ENCODE measurements at regions not wholly inside any gene's neighbourhood (a gene's known extent, or its start where the extent isn't known, plus 50 kb on each side); places are given as distances from the start of the nearest gene placed in this dataset.

- TF ChIP-seq, protein P1, sequence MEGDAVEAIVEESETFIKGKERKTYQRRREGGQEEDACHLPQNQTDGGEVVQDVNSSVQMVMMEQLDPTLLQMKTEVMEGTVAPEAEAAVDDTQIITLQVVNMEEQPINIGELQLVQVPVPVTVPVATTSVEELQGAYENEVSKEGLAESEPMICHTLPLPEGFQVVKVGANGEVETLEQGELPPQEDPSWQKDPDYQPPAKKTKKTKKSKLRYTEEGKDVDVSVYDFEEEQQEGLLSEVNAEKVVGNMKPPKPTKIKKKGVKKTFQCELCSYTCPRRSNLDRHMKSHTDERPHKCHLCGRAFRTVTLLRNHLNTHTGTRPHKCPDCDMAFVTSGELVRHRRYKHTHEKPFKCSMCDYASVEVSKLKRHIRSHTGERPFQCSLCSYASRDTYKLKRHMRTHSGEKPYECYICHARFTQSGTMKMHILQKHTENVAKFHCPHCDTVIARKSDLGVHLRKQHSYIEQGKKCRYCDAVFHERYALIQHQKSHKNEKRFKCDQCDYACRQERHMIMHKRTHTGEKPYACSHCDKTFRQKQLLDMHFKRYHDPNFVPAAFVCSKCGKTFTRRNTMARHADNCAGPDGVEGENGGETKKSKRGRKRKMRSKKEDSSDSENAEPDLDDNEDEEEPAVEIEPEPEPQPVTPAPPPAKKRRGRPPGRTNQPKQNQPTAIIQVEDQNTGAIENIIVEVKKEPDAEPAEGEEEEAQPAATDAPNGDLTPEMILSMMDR (conservative IDR thresholded peaks at IDR 0.05) = no peak
- Mint-ChIP-seq H3K4me1 (no peaks in the 10 kb centered on the region), H3K4me3 (no peak overlapping the region), H3K27ac (no peak overlapping the region), H3K9me3 (peaks cover 3 to 4% of the 10 kb centered on the region in 2 experiments; a peak in 3 of 5 replicates), H3K27me3 (ENCODE audit: low read depth) (no peaks in the 10 kb centered on the region), H3K36me3 (ENCODE audit: insufficient read depth in 1 of 3, low read depth in 3 of 3) (no peaks in the 10 kb centered on the region)
- no peak overlapping the region for H2BK5ac ChIP-seq (ENCODE audit: insufficient read length, low read length)
- DNase-seq = no peak
- no peaks in the 10 kb centered on the region for H3K9me3 ChIP-seq (ENCODE audit: control insufficient read depth, low read depth, low read length)
- H2BK20ac ChIP-seq (ENCODE audit: low read depth, low read length, poor library complexity, severe bottlenecking) = no peak overlapping the region
- H3K4me1 ChIP-seq (ENCODE audit: insufficient read depth, low read length) = no peaks in the 10 kb centered on the region
- H4K8ac ChIP-seq (replicated peaks; ENCODE audit: insufficient read length, low read depth, low read length) = no peak overlapping the region
- H4K5ac ChIP-seq (ENCODE audit: insufficient read length, low read depth, low read length) = no peak overlapping the region
- H3K56ac ChIP-seq (ENCODE audit: insufficient read length, low read depth, low read length) = no peak overlapping the region
- no peak overlapping the region for H3K4ac ChIP-seq (ENCODE audit: low read depth, low read length)
- H3K9ac ChIP-seq (ENCODE audit: extremely low read depth, insufficient read length, low read length) = no peak overlapping the region
- no peaks in the 10 kb centered on the region for H3K27me3 ChIP-seq (ENCODE audit: insufficient read depth, low read length)
- no peak overlapping the region for H2BK15ac ChIP-seq (ENCODE audit: low read depth, low read length)
- no peak overlapping the region for H3K4me2 ChIP-seq (ENCODE audit: insufficient read depth, insufficient read length, low read length)
- H3K14ac ChIP-seq (ENCODE audit: insufficient read depth, low read length) = no peak overlapping the region
- no peak overlapping the region for H3T11ph ChIP-seq (ENCODE audit: low read length)
- no peak overlapping the region for H3K27ac ChIP-seq (ENCODE audit: insufficient read length, low read depth, low read length)
- H2AFZ ChIP-seq (ENCODE audit: low read length) = no peak overlapping the region
- no peak overlapping the region for H3K23ac ChIP-seq (ENCODE audit: insufficient read length, low read depth, low read length)
- no peak overlapping the region for H2BK120ac ChIP-seq (ENCODE audit: low read depth, low read length, poor library complexity, severe bottlenecking)
- H2AK5ac ChIP-seq (ENCODE audit: insufficient read length, low read length) = no peak overlapping the region
- H3K79me1 ChIP-seq (ENCODE audit: insufficient read depth, low read depth, low read length, poor library complexity, severe bottlenecking) = no peaks in the 10 kb centered on the region
- no peaks in the 10 kb centered on the region for H3K79me2 ChIP-seq (ENCODE audit: insufficient read depth, low read length)
- no CpG with 5 or more reads among the region's 4 CpGs for WGBS (ENCODE audit: extremely low coverage, insufficient read length, low lambda C conversion rate)
- H3K18ac ChIP-seq (ENCODE audit: insufficient read length, low read depth, low read length) = no peak overlapping the region
- no peaks in the 10 kb centered on the region for H4K20me1 ChIP-seq (ENCODE audit: control insufficient read depth, insufficient read depth, insufficient read length)
- H2BK12ac ChIP-seq (ENCODE audit: insufficient read length, low read depth, low read length) = no peak overlapping the region
- no peaks in the 10 kb centered on the region for H3K23me2 ChIP-seq (ENCODE audit: insufficient read length, low read depth, low read length, poor library complexity, severe bottlenecking)
- H4K91ac ChIP-seq (ENCODE audit: insufficient read length, low read depth, low read length) = no peak overlapping the region
Measured at GRCh38 chr14:53814392-53814791, 142.2 kb downstream of the BMP4 start.
